NCI-H748 (cell line): ENCODE measurements at regions not wholly inside any gene's neighbourhood (a gene's known extent, or its start where the extent isn't known, plus 50 kb on each side); places are given as distances from the start of the nearest gene placed in this dataset.
A peak's percentile ranks its signal among the peaks of the same experiment; 100 is the strongest.
"Not testable (repeated sequence)": the region's sequence is repeated elsewhere in the genome, so short reads cannot be mapped to it uniquely, and the experiment has no call there.

Source experiments
- DNase-seq: peaks from one replicate; lab custom pipeline; 2025; ENCODE audit not compliant: unreplicated experiment; lab: John Stamatoyannopoulos, UW

DNA sequence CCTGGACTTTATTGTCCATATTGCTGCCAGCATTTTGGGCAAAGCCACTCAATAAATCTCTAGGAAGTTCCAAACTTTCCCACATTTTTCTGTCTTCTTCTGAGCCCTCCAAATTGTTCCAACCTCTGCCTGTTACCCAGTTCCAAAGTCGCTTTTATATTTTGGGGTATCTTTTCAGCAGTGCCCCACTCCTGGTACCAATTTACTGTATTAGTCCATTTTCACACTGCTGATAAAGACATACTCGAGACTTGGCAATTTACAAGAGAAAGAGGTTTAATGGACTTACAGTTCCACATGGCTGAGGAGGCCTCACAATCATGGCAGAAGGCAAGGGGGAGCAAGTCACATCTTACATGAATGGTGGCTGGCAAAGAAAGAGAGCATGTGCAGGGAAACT lies 53.4 kb downstream of the AHSP start:
- not testable (repeated sequence) for DNase-seq

DNA sequence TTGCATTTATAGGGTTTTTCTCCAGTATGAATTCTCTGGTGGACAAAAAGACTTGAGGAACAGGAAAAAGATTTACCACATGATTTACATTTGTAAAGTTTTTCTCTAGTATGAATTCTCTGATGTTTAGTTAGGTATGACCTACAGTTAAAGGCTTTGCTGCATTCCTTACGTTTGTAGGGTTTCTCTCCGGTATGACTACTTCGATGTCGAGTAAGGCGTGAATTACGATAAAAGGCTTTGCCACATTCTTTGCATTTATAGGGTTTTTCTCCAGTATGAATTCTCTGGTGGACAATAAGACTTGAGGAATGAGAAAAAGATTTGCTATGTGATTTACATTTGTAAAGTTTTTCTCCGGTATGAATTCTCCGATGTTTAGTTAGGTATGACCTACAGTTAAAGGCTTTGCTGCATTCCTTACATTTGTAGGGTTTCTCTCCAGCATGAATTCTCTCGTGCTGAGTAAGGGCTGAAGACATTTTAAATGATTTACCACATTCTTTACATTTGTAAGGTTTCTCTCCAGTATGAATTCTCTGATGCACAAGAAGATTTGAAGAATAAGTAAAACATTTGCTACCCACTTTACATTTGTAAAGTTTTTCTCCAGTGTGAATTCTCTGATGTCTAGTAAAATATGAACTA lies 74.2 kb downstream of the AHSP start:
- DNase-seq: not testable (repeated sequence)

DNA sequence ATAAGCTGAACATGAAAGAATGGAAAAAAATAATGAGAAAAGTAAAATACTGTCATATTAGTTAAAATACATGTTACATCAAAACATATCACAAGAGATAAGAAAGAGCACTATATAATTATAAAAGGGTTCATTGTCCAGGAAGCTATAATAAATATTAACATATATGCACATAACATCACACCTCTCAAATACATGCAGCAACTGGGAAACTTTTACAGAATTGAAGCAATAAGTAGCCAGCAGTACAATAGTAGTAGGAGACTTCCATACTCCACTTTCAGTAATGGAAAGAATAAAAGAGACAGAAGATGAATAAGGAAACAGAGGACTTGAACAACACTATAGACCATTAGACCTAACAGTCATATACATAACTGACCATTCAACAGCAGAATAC lies 90.4 kb downstream of the AHSP start:
- DNase-seq: no peak

DNA sequence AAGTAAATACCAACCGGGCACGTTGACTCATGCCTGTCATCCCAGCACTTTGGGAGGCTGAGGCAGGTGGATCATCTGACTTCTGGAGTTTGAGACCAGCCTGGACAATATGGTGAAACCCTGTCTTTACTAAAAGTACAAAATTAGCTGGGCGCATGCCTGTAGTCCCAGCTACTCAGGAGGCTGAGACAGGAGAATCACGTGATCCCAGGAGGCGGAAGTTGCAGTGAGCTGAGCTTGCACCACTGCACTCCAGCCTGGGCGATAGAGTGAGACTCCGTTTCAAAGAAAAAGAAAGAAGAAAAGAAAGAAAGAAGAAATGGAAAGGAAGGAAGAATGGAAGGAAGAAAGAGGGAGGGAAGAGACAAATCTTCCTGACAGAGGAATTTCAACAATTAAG lies 108.7 kb downstream of the AHSP start:
- DNase-seq: no peak

DNA sequence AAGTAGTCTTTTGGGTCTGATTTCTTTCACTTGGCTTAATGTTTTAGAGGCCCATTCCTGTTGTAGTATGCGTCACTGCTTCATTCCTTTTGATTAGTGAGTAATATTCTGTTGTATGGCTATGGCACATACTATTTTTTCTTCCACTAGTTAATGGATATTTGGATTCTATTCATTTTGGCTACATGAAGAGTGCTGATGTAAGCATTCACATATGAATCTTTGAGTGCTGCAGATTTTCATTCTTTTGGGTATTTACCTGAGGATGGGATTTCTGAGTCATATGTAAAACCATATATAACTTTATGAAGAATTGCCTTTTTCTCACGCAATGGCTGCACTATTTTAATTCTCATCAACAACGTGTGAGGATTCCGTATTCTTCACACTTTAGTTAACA lies 113.6 kb downstream of the AHSP start:
- DNase-seq: no peak

DNA sequence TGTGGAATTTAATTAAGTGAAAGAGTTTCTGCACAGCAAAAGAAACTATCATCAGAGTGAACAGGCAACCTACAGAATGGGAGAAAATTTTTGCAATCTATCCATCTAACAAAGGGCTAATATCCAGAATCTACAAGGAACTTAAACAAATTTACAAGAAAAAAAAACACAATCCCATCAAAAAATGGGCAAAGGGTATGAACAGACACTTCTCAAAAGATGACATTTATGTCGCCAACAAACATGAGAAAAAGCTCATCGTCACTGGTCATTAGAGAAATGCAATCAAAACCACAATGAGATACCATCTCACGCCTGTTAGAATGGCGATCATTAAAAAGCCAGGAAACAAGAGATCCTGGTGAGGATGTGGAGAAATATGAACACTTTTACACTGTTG lies 128.0 kb downstream of the AHSP start:
- DNase-seq: not testable (repeated sequence)

DNA sequence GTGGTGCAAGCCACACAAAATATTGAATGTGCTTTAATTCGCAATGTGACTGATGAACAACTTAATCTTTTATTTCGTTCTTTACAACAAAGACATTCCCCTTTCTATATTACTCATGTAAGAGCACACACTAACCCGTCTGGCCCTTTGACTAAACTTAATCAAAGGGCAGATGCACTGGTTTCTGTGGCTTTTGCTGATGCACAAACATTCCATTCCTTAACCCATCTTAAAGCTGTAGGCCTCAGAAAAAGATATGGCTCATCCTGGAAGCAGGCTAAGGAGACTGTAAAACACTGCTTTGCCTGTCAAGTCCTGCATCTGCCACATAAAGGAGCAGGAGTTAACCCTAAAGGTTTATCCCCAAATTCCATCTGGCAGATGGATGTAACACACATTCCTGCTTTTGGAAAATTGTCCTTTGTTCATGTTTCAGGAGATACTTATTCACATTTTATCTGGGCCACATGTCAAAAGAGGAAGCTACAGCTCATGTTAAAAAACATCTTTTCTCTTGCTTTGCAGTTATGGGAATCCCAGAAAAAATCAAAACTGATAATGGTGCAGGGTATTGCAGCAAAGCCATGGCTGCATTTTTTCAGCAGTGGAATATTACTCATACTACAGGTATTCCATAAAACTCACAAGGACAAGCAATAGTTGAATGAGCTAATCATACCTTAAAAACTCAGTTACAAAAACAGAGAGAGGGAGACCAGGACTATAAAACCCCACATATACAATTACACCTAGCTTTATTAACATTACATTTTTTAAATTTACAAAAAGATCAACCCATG lies 137.2 kb downstream of the AHSP start:
- DNase-seq: no peak

DNA sequence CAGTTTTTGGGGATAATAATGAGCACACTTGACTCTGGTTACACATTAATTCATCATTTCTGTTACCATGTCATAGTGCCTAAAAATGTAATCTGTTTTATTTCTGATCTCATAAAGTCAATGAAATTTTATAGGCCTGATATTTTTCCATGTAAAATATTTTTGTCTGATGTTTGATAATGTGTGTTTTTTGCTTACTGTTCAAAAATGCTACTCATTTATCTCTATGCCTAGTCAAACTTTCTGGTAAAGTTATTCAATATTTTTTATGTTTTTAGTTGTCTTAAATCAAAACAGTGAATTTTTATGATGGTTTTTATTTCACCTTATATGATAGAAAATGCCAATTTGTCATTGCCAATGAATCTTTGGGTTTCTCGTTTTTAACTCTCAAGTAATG lies 147.0 kb downstream of the AHSP start:
- no peak for DNase-seq

DNA sequence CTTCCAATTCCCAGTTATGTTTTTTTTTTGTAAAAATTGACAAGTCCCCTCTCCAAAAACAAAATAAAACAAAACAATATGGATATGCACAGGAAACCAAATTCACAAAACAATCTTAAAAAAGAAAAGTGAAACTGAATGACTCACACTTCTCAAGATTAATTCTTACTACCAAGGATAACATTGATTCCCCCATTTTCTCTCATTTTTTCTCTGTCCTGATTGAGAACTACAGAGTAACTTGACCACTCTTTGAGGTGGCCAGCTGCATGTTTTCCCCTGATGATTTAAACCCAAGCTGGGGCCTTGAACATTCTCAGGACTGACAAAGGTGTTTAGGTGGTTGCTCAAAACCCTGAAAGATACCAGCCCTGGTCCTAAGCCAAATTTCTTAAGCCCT lies 149.0 kb downstream of the AHSP start:
- DNase-seq: no peak

DNA sequence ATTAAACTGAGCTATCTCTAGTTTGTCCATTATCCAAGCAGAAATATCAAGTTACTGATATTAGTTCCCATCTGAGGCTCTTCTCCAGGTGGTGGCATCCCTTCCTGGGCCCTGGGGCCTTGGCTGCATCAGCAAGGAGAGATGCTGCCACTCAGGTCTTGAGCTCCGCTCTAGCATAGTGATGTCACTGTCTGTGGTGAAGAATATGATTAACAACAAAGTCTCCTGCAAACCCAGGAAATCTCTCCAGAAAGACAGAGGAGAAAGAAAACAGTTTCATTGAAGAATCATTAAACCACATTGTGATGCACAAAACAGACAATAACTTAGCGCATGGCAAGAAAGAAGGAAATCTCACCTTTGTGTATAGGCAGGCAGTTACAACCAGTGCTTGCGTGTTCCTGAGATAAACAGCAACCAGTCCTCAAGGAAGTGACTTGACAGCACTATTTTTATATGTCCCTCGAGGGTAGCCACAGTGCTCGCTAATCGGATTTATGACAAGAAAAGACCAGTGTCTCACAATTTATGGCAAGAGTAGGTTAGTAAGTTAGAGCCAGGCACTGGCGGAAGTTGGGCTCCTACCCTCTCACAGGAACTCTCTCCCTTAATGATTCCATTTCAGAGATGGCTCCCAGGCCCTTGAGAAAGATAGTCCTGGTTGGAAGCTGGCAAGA lies 151.1 kb downstream of the AHSP start:
- no peak for DNase-seq

DNA sequence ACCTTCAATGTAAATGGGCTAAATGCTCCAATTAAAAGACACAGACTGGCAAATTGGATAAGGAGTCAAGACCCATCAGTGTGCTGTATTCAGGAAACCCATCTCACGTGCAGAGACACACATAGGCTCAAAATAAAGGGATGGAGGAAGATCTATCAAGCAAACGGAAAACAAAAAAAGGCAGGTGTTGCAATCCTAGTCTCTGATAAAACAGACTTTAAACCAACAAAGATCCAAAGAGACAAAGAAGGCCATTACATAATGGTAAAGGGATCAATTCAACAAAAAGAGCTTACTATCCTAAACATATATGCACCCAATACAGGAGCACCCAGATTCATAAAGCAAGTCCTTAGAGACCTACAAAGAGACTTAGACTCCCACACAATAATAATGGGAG lies 161.6 kb downstream of the AHSP start:
- DNase-seq: peak; percentile 16

DNA sequence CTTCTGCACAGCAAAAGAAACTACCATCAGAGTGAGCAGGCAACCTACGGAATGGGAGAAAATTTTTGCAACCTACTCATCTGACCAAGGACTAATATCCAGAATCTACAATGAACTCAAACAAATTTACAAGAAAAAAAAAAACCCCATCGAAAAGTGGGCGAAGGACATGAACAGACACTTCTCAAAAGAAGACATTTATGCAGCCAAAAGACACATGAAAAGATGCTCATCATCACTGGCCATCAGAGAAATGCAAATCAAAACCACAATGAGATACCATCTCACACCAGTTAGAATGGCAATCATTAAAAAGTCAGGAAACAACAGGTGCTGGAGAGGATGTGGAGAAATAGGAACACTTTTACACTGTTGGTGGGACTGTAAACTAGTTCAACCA lies 164.6 kb downstream of the AHSP start:
- not testable (repeated sequence) for DNase-seq

DNA sequence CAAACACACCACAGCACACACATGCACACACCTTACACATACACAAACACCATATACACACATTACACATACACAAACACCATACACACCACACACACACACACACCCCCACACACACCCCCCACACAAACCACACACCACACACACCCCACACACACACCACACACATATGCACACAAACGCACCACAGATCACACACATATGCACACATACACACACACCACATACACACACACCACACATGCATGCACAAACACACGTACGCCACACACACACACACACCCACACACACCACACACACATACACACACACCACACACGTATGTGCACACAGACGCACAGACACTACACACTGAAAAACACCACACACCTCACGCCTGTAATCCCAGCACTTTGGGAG lies 166.0 kb downstream of the AHSP start:
- no peak for DNase-seq

DNA sequence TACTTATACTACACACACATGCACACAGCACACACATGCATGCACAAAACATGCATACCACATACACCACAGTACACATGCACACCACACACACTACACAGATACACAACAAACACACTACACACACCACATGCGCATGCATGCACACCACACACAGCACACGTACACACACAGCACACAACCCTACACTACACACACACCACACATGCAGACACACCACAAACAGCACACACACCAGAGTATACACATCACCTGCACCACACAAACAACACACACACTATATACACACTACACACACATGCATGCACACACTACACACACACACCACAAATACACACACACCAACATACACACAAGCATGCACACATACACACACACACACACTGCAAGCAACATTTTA lies 166.8 kb downstream of the AHSP start:
- no peak for DNase-seq

DNA sequence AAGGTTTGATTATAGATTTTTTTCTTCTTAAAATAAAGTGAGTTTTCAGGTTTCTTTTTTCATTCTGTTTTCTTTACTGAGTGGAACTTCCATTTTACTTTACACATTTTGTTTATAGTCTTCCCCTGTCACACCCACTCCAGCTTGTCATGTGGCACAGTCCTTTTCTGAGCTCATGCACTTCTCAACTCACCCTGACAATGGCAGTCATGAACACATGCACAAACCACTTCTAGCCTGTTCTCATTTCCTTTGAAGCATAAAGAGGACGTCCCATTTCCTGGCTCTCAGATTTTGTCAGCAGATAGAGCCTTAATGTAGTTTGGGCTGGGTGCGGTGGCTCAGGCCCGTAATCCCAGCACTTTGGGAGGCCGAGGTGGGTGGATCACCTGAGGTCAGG lies 168.0 kb downstream of the AHSP start:
- no peak for DNase-seq

DNA sequence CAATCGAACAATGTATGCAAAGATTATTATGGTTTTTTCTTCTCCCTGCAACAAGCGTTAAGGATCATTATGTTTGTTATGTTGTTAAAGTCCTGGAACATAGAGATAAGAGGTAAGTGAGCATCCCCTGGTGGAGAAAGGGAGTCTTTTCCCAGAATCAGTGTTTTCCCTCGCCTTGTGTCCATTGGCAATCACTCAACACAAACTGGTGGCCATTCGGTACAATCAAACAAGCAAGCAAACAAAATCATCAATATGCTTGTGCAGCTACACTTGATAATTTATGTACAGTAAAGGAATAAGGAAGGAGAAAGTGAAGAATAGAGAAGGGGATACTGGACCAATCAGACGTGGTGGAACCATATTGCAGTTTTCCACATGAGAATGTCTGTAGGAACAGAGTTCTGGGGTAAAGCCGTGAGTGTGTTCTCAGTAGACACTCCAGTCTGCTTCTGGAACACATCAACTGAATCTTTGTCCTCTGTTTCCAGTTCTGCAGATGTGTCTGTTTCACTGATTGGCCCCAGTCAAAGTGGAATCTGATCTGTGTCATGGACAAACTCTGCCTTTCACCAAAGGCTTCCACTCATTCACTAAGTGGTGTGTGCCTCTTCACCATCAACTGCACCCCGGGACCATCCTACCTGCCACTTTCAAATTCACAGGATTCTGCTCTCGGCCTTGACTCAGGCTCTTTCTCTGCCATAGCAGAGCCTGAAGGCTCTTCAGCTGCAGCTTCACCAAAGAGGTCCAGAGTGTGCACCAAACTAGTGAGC lies 169.5 kb downstream of the AHSP start:
- peak; percentile 66 for DNase-seq

DNA sequence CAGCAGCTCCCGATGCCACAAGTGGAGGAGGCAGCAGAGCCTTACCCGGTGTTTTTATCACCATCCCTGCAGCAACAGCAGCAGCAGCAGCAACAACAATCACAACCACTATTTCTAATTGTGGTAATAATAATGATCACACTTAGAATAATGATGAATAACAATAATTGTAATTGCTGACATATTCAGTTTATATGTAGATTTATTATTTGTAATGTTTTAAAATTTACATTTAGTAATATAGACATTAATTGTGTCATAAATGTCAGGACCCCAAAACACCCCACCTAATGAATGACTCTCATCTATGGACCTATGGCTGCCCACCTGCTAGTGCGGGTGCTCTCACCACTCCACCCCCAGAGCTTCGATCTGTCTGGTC lies 170.0 kb downstream of the AHSP start:
- no peak for DNase-seq

DNA sequence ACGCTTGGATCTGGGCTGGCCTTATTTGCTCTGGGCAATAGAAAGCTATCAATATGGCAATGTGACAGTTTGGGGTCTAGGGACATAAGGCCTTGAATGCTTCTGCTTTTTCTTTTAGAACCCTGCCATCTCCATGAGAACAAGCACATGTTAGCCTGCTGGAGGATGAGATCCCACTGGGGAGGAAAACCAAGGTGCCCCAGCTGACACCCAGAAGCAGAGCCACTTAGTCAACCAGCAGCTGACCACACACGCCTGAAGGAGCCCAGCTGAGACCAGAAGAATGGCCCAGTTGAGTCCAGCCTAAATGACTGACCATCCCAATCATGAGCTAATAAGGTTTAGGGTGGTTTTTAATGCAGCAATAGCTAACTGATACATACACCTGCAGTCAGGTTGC lies 171.2 kb downstream of the AHSP start:
- no peak for DNase-seq

DNA sequence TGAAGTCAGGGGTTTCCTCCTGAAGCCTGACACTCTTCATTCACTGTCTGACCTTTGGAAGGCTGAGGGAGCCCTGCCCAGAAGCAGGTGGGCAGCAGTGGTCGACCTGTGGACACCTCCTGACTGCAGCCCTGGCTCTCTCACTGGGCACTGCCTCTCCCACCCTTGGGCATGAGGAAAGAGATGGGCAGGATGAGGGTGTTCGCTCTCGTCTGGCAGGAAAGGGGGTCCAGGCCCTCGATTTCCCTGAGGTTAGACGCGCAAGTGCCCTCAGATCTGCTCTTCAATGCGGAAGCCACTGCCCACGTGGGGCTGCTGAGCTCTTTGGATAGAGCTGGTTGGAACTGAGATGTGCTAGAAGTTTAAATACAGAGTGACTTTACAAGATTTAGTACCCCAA lies 171.9 kb downstream of the AHSP start:
- no peak for DNase-seq

DNA sequence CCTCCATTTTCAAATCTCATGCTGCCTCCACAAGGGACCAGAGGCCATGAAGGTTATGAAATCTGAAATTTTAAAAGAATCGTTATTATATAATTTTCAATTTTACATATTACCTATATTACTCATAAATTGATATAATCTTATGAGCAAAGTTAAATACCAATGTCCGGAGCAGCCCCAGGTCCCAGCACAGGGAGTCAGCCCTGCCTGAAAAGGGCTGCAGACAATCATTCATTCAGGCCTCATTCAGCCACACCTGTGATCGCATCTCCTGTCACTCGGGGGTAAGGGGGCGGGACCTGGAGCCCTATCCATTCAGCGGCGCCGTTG lies 172.5 kb downstream of the AHSP start:
- peak; percentile 90 for DNase-seq

DNA sequence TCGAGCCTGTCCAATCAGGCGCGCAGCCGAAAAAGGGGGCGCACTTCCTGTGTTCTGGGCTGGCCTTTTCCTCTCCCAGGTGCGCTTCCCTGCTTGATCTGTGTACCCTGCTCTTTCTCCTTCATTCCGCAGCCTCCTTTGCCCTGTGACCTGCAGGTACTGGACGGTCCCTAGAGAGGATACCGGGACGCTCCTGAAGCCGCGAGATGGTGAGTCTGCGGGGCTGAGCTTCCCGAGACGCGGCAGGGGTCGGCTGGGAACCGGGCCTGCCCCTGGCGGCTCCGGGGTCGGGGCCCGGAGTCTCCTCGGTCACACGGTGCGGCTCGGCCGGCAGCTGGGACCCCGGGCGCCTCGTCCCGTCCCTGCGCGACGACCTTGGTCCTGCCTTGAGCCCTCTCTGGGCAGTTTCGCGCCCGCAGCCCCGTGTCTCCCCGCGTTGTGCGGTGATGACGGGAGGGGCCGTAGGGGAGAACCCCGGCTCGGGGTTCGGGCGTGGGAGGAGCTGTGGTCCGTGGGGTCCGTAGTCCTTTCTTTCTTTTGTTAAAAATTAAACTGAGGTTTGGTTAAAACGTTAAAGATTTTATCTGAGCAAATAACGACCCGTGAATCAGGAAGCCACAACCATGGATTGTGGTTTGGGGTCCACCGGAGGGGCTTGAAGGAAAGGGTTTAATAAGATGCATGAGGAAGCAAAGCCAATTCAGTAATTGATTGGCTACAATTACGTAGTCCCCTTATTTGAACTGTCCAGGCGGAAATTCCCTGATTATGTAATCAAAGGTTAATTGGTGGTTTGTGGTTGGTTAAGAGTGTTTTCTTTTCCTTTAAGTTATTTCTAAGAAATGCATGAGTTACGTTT lies 172.8 kb upstream of the ZNF267 start:
- DNase-seq: peak; percentile 19
